Endodermal cell (in vitro differentiated cells): ENCODE measurements at regions not wholly inside any gene's neighbourhood (a gene's known extent, or its start where the extent isn't known, plus 50 kb on each side); places are given as distances from the start of the nearest gene placed in this dataset.

Experiments
- DNase-seq: peaks from one replicate; pipeline ENCODE4 v3.0.0-alpha.2; 2017
- H3K27ac ChIP-seq: 2 replicates; pipeline ENCODE4 v1.5.1; 2013; ENCODE audit warnings: mild to moderate bottlenecking, low read depth, low read length, moderate library complexity
- H3K27me3 ChIP-seq: 2 replicates; pipeline ENCODE4 v1.6.1; 2013; ENCODE audit warnings: mild to moderate bottlenecking, low read length, moderate library complexity; ENCODE audit not compliant: insufficient read depth, control insufficient read depth, poor library complexity, severe bottlenecking
- H3K36me3 ChIP-seq: 2 replicates; pipeline ENCODE4 v1.7.0; 2013; ENCODE audit warnings: mild to moderate bottlenecking, low read length, moderate library complexity; ENCODE audit not compliant: control insufficient read depth, insufficient read depth
- H3K4me1 ChIP-seq: one replicate; pipeline ENCODE4 v1.7.0; 2013; ENCODE audit warnings: low read length; ENCODE audit not compliant: control insufficient read depth, insufficient read depth
- H3K4me3 ChIP-seq: 2 replicates; pipeline ENCODE4 v1.5.1; 2013; ENCODE audit warnings: mild to moderate bottlenecking, low read length, moderate library complexity
- H3K9ac ChIP-seq: 2 replicates; pipeline ENCODE4 v1.6.1; 2013; ENCODE audit warnings: mild to moderate bottlenecking, low read length, moderate library complexity; ENCODE audit not compliant: poor library complexity, severe bottlenecking; ENCODE audit errors: extremely low read depth
- H3K9me3 ChIP-seq: 2 replicates; pipeline ENCODE4 v1.6.1; 2013; ENCODE audit warnings: mild to moderate bottlenecking, low read length, moderate library complexity; ENCODE audit not compliant: control insufficient read depth
- H3K27ac Mint-ChIP-seq: 2 replicates; pipeline ENCODE4 v1.8.0; 2020; ENCODE audit warnings: mixed read lengths
- H3K27me3 Mint-ChIP-seq: 2 replicates; pipeline ENCODE4 v1.8.0; 2021; ENCODE audit warnings: mild to moderate bottlenecking, mixed read lengths; ENCODE audit not compliant: insufficient read depth
- H3K36me3 Mint-ChIP-seq: 2 replicates; pipeline ENCODE4 v1.8.0; 2020; ENCODE audit warnings: low read depth, mixed read lengths
- H3K4me1 Mint-ChIP-seq: 2 replicates; pipeline ENCODE4 v1.8.0; 2020; ENCODE audit warnings: mixed read lengths
- H3K4me3 Mint-ChIP-seq: 2 replicates; pipeline ENCODE4 v1.8.0; 2020; ENCODE audit warnings: mild to moderate bottlenecking, moderate library complexity, mixed read lengths
- H3K9me3 Mint-ChIP-seq: 2 replicates; pipeline ENCODE4 v1.8.0; 2020; ENCODE audit warnings: mild to moderate bottlenecking, mixed read lengths
- WGBS, 2 experiments: methylation state at CpG; one replicate each; pipeline versions ENCODE4 v1.1.5 to v1.1.7; 2013; ENCODE audit warnings: missing lambda C conversion rate in 2 of 2, mixed read lengths in 1 of 2; ENCODE audit not compliant: insufficient coverage in 1 of 2, insufficient read length in 1 of 2; 5-methylcytosine and 5-hydroxymethylcytosine counted together
- TF ChIP-seq, protein P1 (sequence below): fragments of 200-600 bp; sonication (generic); conservative IDR thresholded peaks from 2 replicates; pipeline ENCODE4 v1.5.0; 2021; ENCODE audit warnings: antibody characterized with exemption, mild to moderate bottlenecking

DNA sequence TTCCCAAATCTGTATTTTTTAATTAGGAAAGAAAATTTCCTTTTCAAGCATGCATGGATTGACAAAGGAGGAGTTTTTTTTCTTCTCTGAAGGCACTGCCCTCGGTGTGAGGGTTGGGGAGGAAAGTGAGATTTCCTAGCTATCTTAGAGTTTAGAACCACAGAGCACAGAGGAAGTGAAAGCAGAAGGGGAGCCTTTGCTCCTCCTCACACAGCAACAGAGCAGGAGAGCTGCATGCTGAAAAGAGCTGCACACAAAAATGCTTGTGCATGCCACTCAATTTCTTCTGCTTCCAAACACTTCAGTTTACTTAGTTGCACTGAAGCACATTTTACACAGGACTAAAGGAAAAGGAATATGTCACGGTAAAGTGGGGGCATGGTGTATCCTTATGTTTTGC is 308.1 kb downstream of the GPATCH2 start:
- H3K4me3 ChIP-seq, result no peak overlapping the region
- 80% methylated on average over 2 of the region's 2 CpGs; no CpG with 5 or more reads in 1 of the 2 experiments for WGBS, 2 experiments
- DNase-seq, result no peak
- H3K4me1 ChIP-seq, result no peaks in the 10 kb centered on the region
- TF ChIP-seq, protein P1, sequence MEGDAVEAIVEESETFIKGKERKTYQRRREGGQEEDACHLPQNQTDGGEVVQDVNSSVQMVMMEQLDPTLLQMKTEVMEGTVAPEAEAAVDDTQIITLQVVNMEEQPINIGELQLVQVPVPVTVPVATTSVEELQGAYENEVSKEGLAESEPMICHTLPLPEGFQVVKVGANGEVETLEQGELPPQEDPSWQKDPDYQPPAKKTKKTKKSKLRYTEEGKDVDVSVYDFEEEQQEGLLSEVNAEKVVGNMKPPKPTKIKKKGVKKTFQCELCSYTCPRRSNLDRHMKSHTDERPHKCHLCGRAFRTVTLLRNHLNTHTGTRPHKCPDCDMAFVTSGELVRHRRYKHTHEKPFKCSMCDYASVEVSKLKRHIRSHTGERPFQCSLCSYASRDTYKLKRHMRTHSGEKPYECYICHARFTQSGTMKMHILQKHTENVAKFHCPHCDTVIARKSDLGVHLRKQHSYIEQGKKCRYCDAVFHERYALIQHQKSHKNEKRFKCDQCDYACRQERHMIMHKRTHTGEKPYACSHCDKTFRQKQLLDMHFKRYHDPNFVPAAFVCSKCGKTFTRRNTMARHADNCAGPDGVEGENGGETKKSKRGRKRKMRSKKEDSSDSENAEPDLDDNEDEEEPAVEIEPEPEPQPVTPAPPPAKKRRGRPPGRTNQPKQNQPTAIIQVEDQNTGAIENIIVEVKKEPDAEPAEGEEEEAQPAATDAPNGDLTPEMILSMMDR, result no peak
- no peaks in the 10 kb centered on the region for H3K27me3 ChIP-seq
- no peaks in the 10 kb centered on the region for H3K9me3 ChIP-seq
- peaks cover 6% of the 10 kb centered on the region for H3K27me3 Mint-ChIP-seq
- no peak overlapping the region for H3K27ac Mint-ChIP-seq
- no peak overlapping the region for H3K9ac ChIP-seq
- H3K27ac ChIP-seq, result no peak overlapping the region
- no peaks in the 10 kb centered on the region for H3K4me1 Mint-ChIP-seq
- H3K36me3 Mint-ChIP-seq, result no peaks in the 10 kb centered on the region
- H3K4me3 Mint-ChIP-seq, result no peak overlapping the region
- H3K36me3 ChIP-seq, result no peaks in the 10 kb centered on the region
- H3K9me3 Mint-ChIP-seq, result no peaks in the 10 kb centered on the region

DNA sequence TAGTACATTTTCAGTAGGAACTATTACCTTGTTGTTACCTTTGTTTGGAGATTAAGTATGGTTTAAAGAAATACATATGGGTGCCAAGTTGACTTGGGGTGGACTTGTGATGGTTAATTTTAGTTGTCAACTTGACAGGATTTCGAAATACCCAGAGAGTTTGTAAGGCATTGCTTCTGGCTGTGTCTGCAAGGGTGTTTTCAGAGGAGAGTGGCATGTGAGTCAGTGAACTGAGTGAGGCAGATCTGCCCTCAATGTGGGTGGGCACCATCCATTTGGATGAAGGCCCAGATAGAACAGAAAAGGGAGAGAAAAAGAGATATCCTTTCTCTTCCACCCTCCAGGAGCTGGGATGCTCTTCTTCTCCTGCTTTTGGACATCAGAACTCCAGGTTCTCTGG is 315.5 kb downstream of the GPATCH2 start:
- TF ChIP-seq, protein P1, result no peak
- H3K9me3 Mint-ChIP-seq, result no peaks in the 10 kb centered on the region
- H3K27me3 Mint-ChIP-seq, result peaks cover 2% of the 10 kb centered on the region
- no peaks in the 10 kb centered on the region for H3K9me3 ChIP-seq
- H3K4me1 Mint-ChIP-seq, result peaks cover 5% of the 10 kb centered on the region
- 76% methylated on average over 1 of the region's 1 CpG; no CpG with 5 or more reads in 1 of the 2 experiments for WGBS, 2 experiments
- no peak overlapping the region for H3K4me3 ChIP-seq
- no peaks in the 10 kb centered on the region for H3K27me3 ChIP-seq
- H3K4me1 ChIP-seq, result no peaks in the 10 kb centered on the region
- H3K27ac ChIP-seq, result no peak overlapping the region
- no peaks in the 10 kb centered on the region for H3K36me3 ChIP-seq
- no peaks in the 10 kb centered on the region for H3K36me3 Mint-ChIP-seq
- H3K4me3 Mint-ChIP-seq, result no peak overlapping the region
- no peak overlapping the region for H3K9ac ChIP-seq
- no peak overlapping the region for H3K27ac Mint-ChIP-seq
- DNase-seq, result no peak

DNA sequence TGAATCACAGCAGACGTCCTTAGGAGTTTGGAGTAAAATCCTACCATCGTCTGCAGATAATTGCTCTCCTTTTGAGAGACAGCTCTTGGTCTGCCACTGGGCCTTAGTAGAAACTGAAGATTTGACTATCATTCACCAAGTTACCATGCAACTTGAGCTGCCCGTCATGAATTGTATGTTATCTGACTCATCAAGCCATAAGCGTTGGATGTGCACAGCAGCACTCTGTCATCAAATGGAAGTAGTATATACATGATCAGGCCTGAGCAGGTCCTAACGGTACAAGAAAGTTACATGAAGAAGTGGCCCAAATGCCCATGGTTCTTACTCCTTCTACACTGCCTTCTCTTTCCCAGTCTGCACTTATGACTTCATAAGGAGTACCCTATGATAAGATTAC is 317.8 kb downstream of the GPATCH2 start:
- no peak for DNase-seq
- Histone ChIP-seq H3K9ac (no peak overlapping the region), H3K27me3 (no peaks in the 10 kb centered on the region), H3K9me3 (no peaks in the 10 kb centered on the region), H3K27ac (no peak overlapping the region), H3K4me1 (no peaks in the 10 kb centered on the region), H3K4me3 (no peak overlapping the region), H3K36me3 (no peaks in the 10 kb centered on the region)
- no peak overlapping the region for H3K4me3 Mint-ChIP-seq
- peaks cover 3% of the 10 kb centered on the region for H3K9me3 Mint-ChIP-seq
- H3K27ac Mint-ChIP-seq, result no peak overlapping the region
- TF ChIP-seq, protein P1, result no peak
- 69 to 91% methylated on average over 2 to 5 of the region's 5 CpGs for WGBS, 2 experiments
- H3K36me3 Mint-ChIP-seq, result no peaks in the 10 kb centered on the region
- H3K4me1 Mint-ChIP-seq, result peaks cover 7% of the 10 kb centered on the region
- peaks cover 6% of the 10 kb centered on the region for H3K27me3 Mint-ChIP-seq
